Stimulated activated CD4-positive, alpha-beta T cell treated with anti-CD3 and anti-CD28 coated beads, Interleukin-12 subunit alpha, Interleukin-12 subunit beta, amount 100 ng/mL, for 24 hours (primary cell): ENCODE measurements at regions not wholly inside any gene's neighbourhood (a gene's known extent, or its start where the extent isn't known, plus 50 kb on each side); places are given as distances from the start of the nearest gene placed in this dataset.

Source experiments
- DNase-seq, 2 experiments: peaks; one replicate each; pipeline ENCODE4 v3.0.0-alpha.2; 2020; ENCODE audit warnings: low read depth in 2 of 2

GRCh38 chr10:128373071-128373749 lies 247.0 kb upstream of the MKI67 start:
- no peak for DNase-seq

- DNase-seq, result no peak
Measured at GRCh38 chr10:128373831-128374230, 247.6 kb upstream of the MKI67 start.

GRCh38 chr10:128375171-128375570 lies 248.9 kb upstream of the MKI67 start:
- DNase-seq, result no peak

- DNase-seq, result no peak
Measured at GRCh38 chr10:128377364-128377987, 251.3 kb upstream of the MKI67 start.

- no peak for DNase-seq
Measured at GRCh38 chr10:128377988-128378387, 251.8 kb upstream of the MKI67 start.

- DNase-seq, result no peak
Measured at GRCh38 chr10:128380946-128381345, 254.7 kb upstream of the MKI67 start.

GRCh38 chr10:128382225-128382624 lies 256.0 kb upstream of the MKI67 start:
- no peak for DNase-seq

GRCh38 chr10:128384831-128385230 lies 258.6 kb upstream of the MKI67 start:
- no peak for DNase-seq

- DNase-seq, result no peak
Measured at GRCh38 chr10:128386231-128386630, 260.0 kb upstream of the MKI67 start.

- DNase-seq, result no peak
Measured at GRCh38 chr10:128386816-128387604, 260.8 kb upstream of the MKI67 start.

GRCh38 chr10:128390596-128390995 lies 264.4 kb upstream of the MKI67 start:
- DNase-seq, result no peak

GRCh38 chr10:128393546-128393945 lies 267.3 kb upstream of the MKI67 start:
- no peak for DNase-seq

GRCh38 chr10:128398118-128398517 lies 271.9 kb upstream of the MKI67 start:
- no peak for DNase-seq

GRCh38 chr10:128398999-128399398 lies 272.8 kb upstream of the MKI67 start:
- DNase-seq, result no peak

- DNase-seq, result no peak
Measured at GRCh38 chr10:128400564-128400963, 274.3 kb upstream of the MKI67 start.

- no peak for DNase-seq
Measured at GRCh38 chr10:128405450-128405849, 279.2 kb upstream of the MKI67 start.

- no peak for DNase-seq
Measured at GRCh38 chr10:128411643-128412042, 285.4 kb upstream of the MKI67 start.

GRCh38 chr10:128414568-128414967 lies 288.3 kb upstream of the MKI67 start:
- DNase-seq, result no peak

- DNase-seq, result no peak
Measured at GRCh38 chr10:128416231-128416630, 290.0 kb upstream of the MKI67 start.

GRCh38 chr10:128417826-128418225 lies 291.6 kb upstream of the MKI67 start:
- no peak for DNase-seq

- DNase-seq, result no peak
Measured at GRCh38 chr10:128418819-128419218, 292.6 kb upstream of the MKI67 start.

GRCh38 chr10:128419466-128420019 lies 293.3 kb upstream of the MKI67 start:
- no peak for DNase-seq

GRCh38 chr10:128420623-128421022 lies 294.4 kb upstream of the MKI67 start:
- DNase-seq, result no peak
